ENCODE measurements at regions not wholly inside any gene's neighbourhood (a gene's known extent, or its start where the extent isn't known, plus 50 kb on each side); places are given as distances from the start of the nearest gene placed in this dataset.

- TF ChIP-seq TSHZ1 (tag by site-specific recombination; IDR thresholded peaks at IDR 0.05; ENCODE audit: borderline replicate concordance) (no peak), KLF1 (tag by site-specific recombination; IDR thresholded peaks at IDR 0.05) (no peak), ZNF274 (IDR thresholded peaks at IDR 0.05; ENCODE audit: low read length) (no peak), ZNF274 (tag by site-specific recombination; IDR thresholded peaks at IDR 0.05; ENCODE audit: borderline replicate concordance) (no peak), ZNF548 (tag by site-specific recombination; IDR thresholded peaks at IDR 0.05) (no peak), ZNF366 (tag by site-specific recombination; conservative IDR thresholded peaks at IDR 0.05) (no peak), ZNF561 (tag by site-specific recombination; IDR thresholded peaks at IDR 0.05; ENCODE audit: borderline replicate concordance) (no peak), ZNF585B (tag by site-specific recombination; IDR thresholded peaks at IDR 0.05) (no peak), ZNF248 (tag by site-specific recombination; IDR thresholded peaks at IDR 0.05) (no peak), ZNF146 (tag by site-specific recombination; IDR thresholded peaks at IDR 0.05) (no peak), ZBTB44 (tag by site-specific recombination; IDR thresholded peaks at IDR 0.05) (no peak)
- TF ChIP-seq, protein P1, sequence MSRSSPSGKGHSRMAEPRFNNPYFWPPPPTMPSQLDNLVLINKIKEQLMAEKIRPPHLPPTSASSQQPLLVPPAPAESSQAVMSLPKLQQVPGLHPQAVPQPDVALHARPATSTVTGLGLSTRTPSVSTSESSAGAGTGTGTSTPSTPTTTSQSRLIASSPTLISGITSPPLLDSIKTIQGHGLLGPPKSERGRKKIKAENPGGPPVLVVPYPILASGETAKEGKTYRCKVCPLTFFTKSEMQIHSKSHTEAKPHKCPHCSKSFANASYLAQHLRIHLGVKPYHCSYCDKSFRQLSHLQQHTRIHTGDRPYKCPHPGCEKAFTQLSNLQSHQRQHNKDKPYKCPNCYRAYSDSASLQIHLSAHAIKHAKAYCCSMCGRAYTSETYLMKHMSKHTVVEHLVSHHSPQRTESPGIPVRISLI (tag by site-specific recombination; IDR thresholded peaks at IDR 0.05), result no peak
- TF ChIP-seq, protein P2, sequence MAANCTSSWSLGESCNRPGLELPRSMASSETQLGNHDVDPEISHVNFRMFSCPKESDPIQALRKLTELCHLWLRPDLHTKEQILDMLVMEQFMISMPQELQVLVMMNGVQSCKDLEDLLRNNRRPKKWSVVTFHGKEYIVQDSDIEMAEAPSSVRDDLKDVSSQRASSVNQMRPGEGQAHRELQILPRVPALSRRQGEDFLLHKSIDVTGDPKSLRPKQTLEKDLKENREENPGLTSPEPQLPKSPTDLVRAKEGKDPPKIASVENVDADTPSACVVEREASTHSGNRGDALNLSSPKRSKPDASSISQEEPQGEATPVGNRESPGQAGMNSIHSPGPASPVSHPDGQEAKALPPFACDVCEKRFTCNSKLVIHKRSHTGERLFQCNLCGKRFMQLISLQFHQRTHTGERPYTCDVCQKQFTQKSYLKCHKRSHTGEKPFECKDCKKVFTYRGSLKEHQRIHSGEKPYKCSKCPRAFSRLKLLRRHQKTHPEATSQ (tag by site-specific recombination; IDR thresholded peaks at IDR 0.05), result no peak
Observed at GRCh38 chr13:40187841-40188591, 478.4 kb downstream of the FOXO1 start (continued).

DNA sequence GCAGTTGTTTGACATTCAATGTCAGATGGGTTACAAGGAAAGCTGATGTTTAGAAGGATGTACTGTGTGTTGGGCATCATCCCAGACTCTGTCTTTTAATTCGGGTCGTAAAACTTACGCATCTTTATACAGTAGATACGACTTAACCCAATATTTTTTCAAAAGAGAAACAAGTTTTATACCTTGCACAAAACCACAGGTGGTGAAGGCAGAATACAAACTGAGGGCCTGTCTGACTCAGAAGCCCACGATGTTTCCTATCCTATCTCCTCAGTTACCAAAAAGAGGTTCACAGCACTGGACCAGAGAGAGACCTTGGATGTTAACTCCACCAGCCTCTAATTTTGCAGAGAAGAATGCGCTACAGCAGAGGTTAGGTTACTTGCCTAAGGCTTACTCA, 477.0 kb downstream of the FOXO1 start:
- no peak overlapping the region for H3K27ac ChIP-seq (ENCODE audit: extremely low read depth, low read depth, low read length)
- CTCF ChIA-PET, result no interaction called here
- H3K9me3 ChIP-seq (ENCODE audit: control insufficient read depth, insufficient read depth, low read depth, low read length), result no peaks in the 10 kb centered on the region
- POLR2A ChIA-PET, result no interaction called here
- H3K36me3 ChIP-seq (ENCODE audit: control insufficient read depth in 2 of 2, insufficient read depth in 1 of 2, low read length in 2 of 2), result no peaks in the 10 kb centered on the region
- TF ChIP-seq ZNF184 (tag by site-specific recombination; IDR thresholded peaks at IDR 0.05) (no peak), ZNF433 (tag by site-specific recombination; IDR thresholded peaks at IDR 0.05; ENCODE audit: low read depth) (no peak)
- TF ChIP-seq, protein P3, sequence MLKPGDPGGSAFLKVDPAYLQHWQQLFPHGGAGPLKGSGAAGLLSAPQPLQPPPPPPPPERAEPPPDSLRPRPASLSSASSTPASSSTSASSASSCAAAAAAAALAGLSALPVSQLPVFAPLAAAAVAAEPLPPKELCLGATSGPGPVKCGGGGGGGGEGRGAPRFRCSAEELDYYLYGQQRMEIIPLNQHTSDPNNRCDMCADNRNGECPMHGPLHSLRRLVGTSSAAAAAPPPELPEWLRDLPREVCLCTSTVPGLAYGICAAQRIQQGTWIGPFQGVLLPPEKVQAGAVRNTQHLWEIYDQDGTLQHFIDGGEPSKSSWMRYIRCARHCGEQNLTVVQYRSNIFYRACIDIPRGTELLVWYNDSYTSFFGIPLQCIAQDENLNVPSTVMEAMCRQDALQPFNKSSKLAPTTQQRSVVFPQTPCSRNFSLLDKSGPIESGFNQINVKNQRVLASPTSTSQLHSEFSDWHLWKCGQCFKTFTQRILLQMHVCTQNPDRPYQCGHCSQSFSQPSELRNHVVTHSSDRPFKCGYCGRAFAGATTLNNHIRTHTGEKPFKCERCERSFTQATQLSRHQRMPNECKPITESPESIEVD (tag by site-specific recombination; IDR thresholded peaks at IDR 0.05), result no peak
- no peaks in the 10 kb centered on the region for H3K4me1 ChIP-seq (ENCODE audit: control insufficient read depth, insufficient read depth, low read length)
- no peak overlapping the region for H3K4me3 ChIP-seq (ENCODE audit: low read depth, low read length)
